Inflammatory macrophage (primary cell): ENCODE measurements at regions not wholly inside any gene's neighbourhood (a gene's known extent, or its start where the extent isn't known, plus 50 kb on each side); places are given as distances from the start of the nearest gene placed in this dataset.
"Not testable (repeated sequence)": the region's sequence is repeated elsewhere in the genome, so short reads cannot be mapped to it uniquely, and the experiment has no call there.

Experiments
- DNase-seq, 2 donors: peaks; one replicate each; pipeline ENCODE4 v3.0.0-alpha.2; 2020 to 2022

GRCh38 chr2:6143812-6144211, 451.6 kb downstream of the SOX11 start:
- no peak for DNase-seq

GRCh38 chr2:6147215-6147614, 455.0 kb downstream of the SOX11 start:
- DNase-seq = not testable (repeated sequence)

- no peak for DNase-seq
Measured at GRCh38 chr2:6148882-6149281, 456.7 kb downstream of the SOX11 start.

- no peak for DNase-seq
Measured at GRCh38 chr2:6159606-6160005, 467.4 kb downstream of the SOX11 start.

- DNase-seq = no peak
Measured at GRCh38 chr2:6163932-6164331, 471.7 kb downstream of the SOX11 start.

- no peak for DNase-seq
Measured at GRCh38 chr2:6164986-6165747, 473.0 kb downstream of the SOX11 start.

GRCh38 chr2:6167592-6168138, 475.5 kb downstream of the SOX11 start:
- no peak for DNase-seq

GRCh38 chr2:6168485-6168884, 476.3 kb downstream of the SOX11 start:
- no peak for DNase-seq

- no peak for DNase-seq
Measured at GRCh38 chr2:6171294-6171693, 479.1 kb downstream of the SOX11 start.

GRCh38 chr2:6177811-6178210, 485.6 kb downstream of the SOX11 start:
- no peak for DNase-seq

- no peak for DNase-seq
Measured at GRCh38 chr2:6181525-6181924, 489.3 kb downstream of the SOX11 start.

GRCh38 chr2:6181926-6182325, 489.7 kb downstream of the SOX11 start:
- no peak for DNase-seq

GRCh38 chr2:6183226-6183625, 491.0 kb downstream of the SOX11 start:
- DNase-seq = no peak

- no peak for DNase-seq
Measured at GRCh38 chr2:6184532-6185292, 492.5 kb downstream of the SOX11 start.

- no peak for DNase-seq
Measured at GRCh38 chr2:6186332-6187151, 494.4 kb downstream of the SOX11 start.

GRCh38 chr2:6196449-6196848, 504.3 kb downstream of the SOX11 start:
- DNase-seq = no peak

GRCh38 chr2:6198370-6198919, 506.3 kb downstream of the SOX11 start:
- not testable (repeated sequence) for DNase-seq

- no peak for DNase-seq
Measured at GRCh38 chr2:6202756-6203155, 510.6 kb downstream of the SOX11 start.

GRCh38 chr2:6203291-6203959, 511.2 kb downstream of the SOX11 start:
- no peak for DNase-seq

- DNase-seq = no peak
Measured at GRCh38 chr2:6206882-6207281, 514.7 kb downstream of the SOX11 start.

- no peak for DNase-seq
Measured at GRCh38 chr2:6211236-6211635, 519.1 kb downstream of the SOX11 start.

- DNase-seq = no peak
Measured at GRCh38 chr2:6212491-6212890, 520.3 kb downstream of the SOX11 start.
